ENCODE measurements at regions not wholly inside any gene's neighbourhood (a gene's known extent, or its start where the extent isn't known, plus 50 kb on each side); places are given as distances from the start of the nearest gene placed in this dataset.

DNA sequence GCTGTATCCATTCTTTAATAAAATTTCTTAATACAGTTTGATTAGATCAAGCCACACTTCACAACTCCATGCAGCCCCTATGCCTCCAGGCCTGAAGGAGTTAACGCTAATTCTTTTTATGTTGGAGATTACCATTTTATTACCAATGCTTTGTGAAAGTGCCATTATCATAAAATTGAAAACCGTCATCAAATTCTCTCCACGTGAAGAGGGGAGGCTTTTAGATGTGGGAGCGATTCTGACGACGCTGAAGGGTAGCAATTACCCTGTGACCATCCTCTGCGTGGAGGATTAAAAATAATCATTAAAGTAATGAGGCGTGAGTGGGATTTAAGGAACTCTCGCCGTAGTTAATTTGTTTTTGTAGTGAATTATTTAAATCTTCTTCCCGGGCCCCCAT, 278.8 kb downstream of the CRLF2 start:
- no peak overlapping the region for H3K27ac ChIP-seq
- H3K4me3 ChIP-seq = no peak overlapping the region
- no peak for TF ChIP-seq CTCF (IDR thresholded peaks at IDR 0.05)
- DNase-seq (ENCODE audit: low spot score) = no peak

GRCh38 chrX:928606-929005, 283.8 kb downstream of the CRLF2 start:
- DNase-seq (ENCODE audit: low spot score) = no peak
- no peak for TF ChIP-seq CTCF (IDR thresholded peaks at IDR 0.05)
- H3K4me3 ChIP-seq = no peak overlapping the region

DNA sequence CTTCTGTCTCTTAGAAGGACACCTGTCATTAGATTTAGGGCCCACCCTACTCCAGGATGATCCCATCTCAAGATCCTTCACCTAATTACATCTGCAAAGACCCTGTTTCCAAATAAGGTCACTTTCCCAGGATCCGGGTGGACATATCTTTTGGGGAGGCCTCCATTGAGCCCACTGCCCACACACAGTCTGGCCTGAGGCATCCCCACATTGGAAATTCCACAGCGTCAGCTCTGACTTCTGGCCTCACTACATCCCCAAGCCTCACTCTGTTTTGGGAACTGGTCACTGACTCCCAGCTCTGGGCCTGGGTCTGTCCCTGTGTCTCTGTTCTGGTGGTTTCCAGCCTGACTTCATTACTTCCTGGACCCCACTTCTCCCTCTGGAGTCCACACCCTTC, 285.5 kb downstream of the CRLF2 start:
- H3K27ac ChIP-seq = no peak overlapping the region
- TF ChIP-seq CTCF (IDR thresholded peaks at IDR 0.05) = no peak
- no peak for DNase-seq (ENCODE audit: low spot score)

More at GRCh38 chrX:928606-929005, 283.8 kb downstream of the CRLF2 start:
- no peak overlapping the region for H3K27ac ChIP-seq

DNA sequence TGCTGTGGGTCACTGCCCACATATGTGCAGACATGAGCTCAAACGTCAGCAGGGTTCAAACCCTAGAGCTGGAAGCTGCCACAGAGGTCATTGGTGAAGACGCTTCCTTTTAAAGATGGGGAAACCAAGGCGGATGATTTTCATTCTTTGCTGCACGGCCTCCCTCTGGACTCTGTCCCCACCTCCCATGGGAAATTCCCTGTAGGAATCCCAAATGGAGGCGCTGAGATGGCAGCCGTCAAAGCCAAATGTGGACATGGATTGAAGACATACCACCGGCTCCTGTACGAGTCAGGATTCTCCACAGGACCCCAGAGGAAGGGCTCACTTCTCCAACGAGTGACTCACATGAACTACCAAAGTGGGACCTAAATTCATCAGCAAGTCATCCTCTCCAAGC, 286.4 kb downstream of the CRLF2 start:
- no peak overlapping the region for H3K27ac ChIP-seq
- no peak overlapping the region for H3K4me3 ChIP-seq
- TF ChIP-seq CTCF (IDR thresholded peaks at IDR 0.05) = no peak
- DNase-seq (ENCODE audit: low spot score) = no peak

More for the DNA sequence above, 285.5 kb downstream of the CRLF2 start:
- H3K4me3 ChIP-seq = no peak overlapping the region

- H3K4me3 ChIP-seq = no peak overlapping the region
- DNase-seq (ENCODE audit: low spot score) = no peak
- no peak overlapping the region for H3K27ac ChIP-seq
- no peak for TF ChIP-seq CTCF (IDR thresholded peaks at IDR 0.05)
These were observed 286.8 kb downstream of the CRLF2 start for GRCh38 chrX:925652-926061.

GRCh38 chrX:925094-925493, 287.4 kb downstream of the CRLF2 start:
- DNase-seq (ENCODE audit: low spot score) = no peak
- H3K4me3 ChIP-seq = no peak overlapping the region
- H3K27ac ChIP-seq = no peak overlapping the region
- TF ChIP-seq CTCF (IDR thresholded peaks at IDR 0.05) = no peak

DNA sequence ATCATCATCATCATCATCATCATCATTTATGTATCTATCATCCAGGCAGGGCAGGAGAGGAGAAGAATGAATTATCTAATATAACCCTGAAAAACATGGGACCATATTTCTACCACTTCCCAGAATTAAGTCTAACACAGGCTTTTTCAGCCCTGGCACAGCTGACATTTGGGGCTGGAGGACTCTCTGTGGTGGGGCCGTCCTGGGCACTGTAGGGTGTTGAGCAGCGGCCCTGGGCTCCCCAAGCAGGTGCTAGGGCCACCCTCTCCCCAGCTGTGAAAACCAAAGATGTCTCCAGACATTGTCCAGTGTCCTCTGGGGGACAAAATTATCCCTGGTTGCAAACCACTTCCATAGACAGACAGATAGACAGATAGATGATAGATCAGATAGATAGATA, 288.4 kb downstream of the CRLF2 start:
- no peak for DNase-seq (ENCODE audit: low spot score)
- TF ChIP-seq CTCF (IDR thresholded peaks at IDR 0.05) = no peak

More for the DNA sequence above, 288.4 kb downstream of the CRLF2 start:
- no peak overlapping the region for H3K4me3 ChIP-seq
- no peak overlapping the region for H3K27ac ChIP-seq

Data from coronary artery (tissue), 2 donors.